BJ (cell line): ENCODE measurements at regions not wholly inside any gene's neighbourhood (a gene's known extent, or its start where the extent isn't known, plus 50 kb on each side); places are given as distances from the start of the nearest gene placed in this dataset.

Experiments used
- CTCF ChIA-PET: fragments of 350-600 bp; formaldehyde crosslinking; extraction: SDS; loops from one replicate; lab custom pipeline; 2021; ENCODE audit warnings: antibody characterized with exemption, inconsistent platforms; lab: Yijun Ruan, JAX
- POLR2A ChIA-PET: fragments of 300-600 bp; sonication (Branson Sonifier 250); formaldehyde crosslinking; extraction: SDS; loops from one replicate; lab custom pipeline; 2021; ENCODE audit warnings: antibody characterized with exemption; lab: Charles Lee
- DNase-seq: peaks from one replicate; pipeline ENCODE4 v3.0.0-alpha.2; 2011; ENCODE audit warnings: low read depth
- H3K27me3 ChIP-seq: 2 replicates; pipeline ENCODE4 v1.6.0; 2011; ENCODE audit warnings: low read length; ENCODE audit not compliant: control insufficient read depth, insufficient read depth
- H3K36me3 ChIP-seq: 2 replicates; pipeline ENCODE4 v1.5.1; 2011; ENCODE audit warnings: low read length; ENCODE audit not compliant: control insufficient read depth, insufficient read depth
- H3K4me3 ChIP-seq: 2 replicates; pipeline ENCODE4 v1.5.1; 2011; ENCODE audit warnings: low read depth, mild to moderate bottlenecking, control low read depth, low read length
- CTCF ChIP-seq: IDR thresholded peaks from 2 replicates; pipeline ENCODE4 v1.5.1; 2011; ENCODE audit warnings: low read depth, mild to moderate bottlenecking, control low read depth, inconsistent platforms, low read length, moderate library complexity; ENCODE audit not compliant: insufficient read depth

DNA sequence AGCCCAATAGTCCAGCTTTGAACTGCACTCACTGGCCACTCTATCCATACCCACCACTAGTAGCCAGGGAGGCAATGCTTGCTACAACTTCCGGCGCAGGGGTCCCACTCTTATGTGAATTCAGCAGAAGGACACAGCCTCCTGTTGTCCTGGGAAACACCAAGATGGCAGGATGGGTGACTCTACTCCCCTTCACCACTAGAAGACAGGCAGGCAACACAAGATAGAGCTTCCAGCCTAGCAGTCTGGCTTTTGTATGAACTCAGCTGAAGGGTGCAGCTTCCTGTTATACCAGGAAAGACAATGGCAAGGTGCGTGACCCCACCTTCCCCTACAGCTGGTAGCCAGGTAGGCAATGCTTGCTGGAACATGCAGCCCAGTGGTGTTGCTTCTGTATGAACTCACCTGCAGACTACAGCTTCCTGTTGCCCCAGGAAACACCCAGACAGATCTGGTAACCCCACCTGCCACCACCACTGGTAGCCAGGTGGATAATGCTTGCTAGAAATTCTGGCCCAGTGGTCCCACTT, 205.2 kb upstream of the KIRREL3 start:
- no peak overlapping the region for H3K4me3 ChIP-seq
- no peaks in the 10 kb centered on the region for H3K36me3 ChIP-seq
- CTCF ChIA-PET = no interaction called here
- no peaks in the 10 kb centered on the region; the same call in 1 of the 2 replicates for H3K27me3 ChIP-seq
- DNase-seq = no peak
- no peak for TF ChIP-seq CTCF
- POLR2A ChIA-PET = no interaction called here

GRCh38 chr11:127203490-127203889, 202.9 kb upstream of the KIRREL3 start:
- Histone ChIP-seq H3K36me3 (no peaks in the 10 kb centered on the region), H3K27me3 (no peaks in the 10 kb centered on the region; the same call in 1 of the 2 replicates), H3K4me3 (no peak overlapping the region)
- TF ChIP-seq CTCF = no peak
- ChIA-PET POLR2A (no interaction called here), CTCF (interaction anchor here (1.6 kb wide), 1 partner anchor 13 kb away, joined by 4 read pairs; no protein-coding TSS in a partner anchor)
- no peak for DNase-seq

- ChIA-PET CTCF (no interaction called here), POLR2A (no interaction called here)
- no peaks in the 10 kb centered on the region; the same call in 1 of the 2 replicates for H3K27me3 ChIP-seq
- H3K36me3 ChIP-seq = no peaks in the 10 kb centered on the region
- H3K4me3 ChIP-seq = no peak overlapping the region
- TF ChIP-seq CTCF = no peak
- DNase-seq = no peak
These were observed 201.5 kb upstream of the KIRREL3 start for GRCh38 chr11:127202105-127202504.

DNA sequence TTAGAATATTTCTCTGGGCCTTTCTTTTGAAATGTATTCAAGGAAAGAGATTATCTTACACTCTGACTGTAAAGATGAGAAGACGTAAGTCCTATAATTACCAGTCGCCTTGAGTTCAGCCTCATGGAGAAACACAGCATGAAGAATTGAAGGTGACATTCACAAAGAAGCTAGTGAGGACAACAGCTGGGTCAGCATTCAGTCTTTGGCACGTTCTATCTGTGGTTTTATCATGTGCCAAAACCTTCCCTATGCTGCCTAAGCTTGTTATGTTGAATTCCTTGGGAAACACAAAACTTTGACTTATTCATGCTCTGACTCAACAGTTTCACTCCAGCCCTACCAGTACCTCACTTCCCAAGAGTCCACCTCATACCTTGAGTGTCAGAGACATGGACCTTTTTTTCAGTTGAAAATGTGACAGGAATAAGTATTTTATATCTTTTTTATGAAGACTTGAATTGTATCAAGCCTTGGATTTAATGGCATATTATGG, 198.8 kb upstream of the KIRREL3 start:
- ChIA-PET CTCF (no interaction called here), POLR2A (no interaction called here)
- TF ChIP-seq CTCF = no peak
- Histone ChIP-seq H3K4me3 (no peak overlapping the region), H3K36me3 (no peaks in the 10 kb centered on the region), H3K27me3 (no peaks in the 10 kb centered on the region)
- no peak for DNase-seq

GRCh38 chr11:127195501-127196120, 195.0 kb upstream of the KIRREL3 start:
- no peak for DNase-seq
- no peak overlapping the region for H3K4me3 ChIP-seq
- no peaks in the 10 kb centered on the region; the same call in 1 of the 2 replicates for H3K27me3 ChIP-seq
- no peaks in the 10 kb centered on the region for H3K36me3 ChIP-seq
- TF ChIP-seq CTCF = no peak
- POLR2A ChIA-PET = no interaction called here
- CTCF ChIA-PET = interaction anchor here (1.0 kb wide), 1 partner anchor 8 kb away, joined by 3 read pairs; no protein-coding TSS in a partner anchor
